Caco-2 (cell line): ENCODE measurements at regions not wholly inside any gene's neighbourhood (a gene's known extent, or its start where the extent isn't known, plus 50 kb on each side); places are given as distances from the start of the nearest gene placed in this dataset.

Experiments
- BruUV-seq: library from RNA; stranded (reverse); fragments of 400-500 nt; replicated peaks from 2 replicates; lab custom pipeline; 2021; lab: Mats Ljungman, UMichigan
- CTCF ChIA-PET: fragments of 300-600 bp; sonication (Branson Sonifier 250); formaldehyde crosslinking; loops from one replicate; lab custom pipeline; 2022; ENCODE audit warnings: antibody characterized with exemption; lab: Charles Lee
- POLR2A ChIA-PET: fragments of 300-600 bp; sonication (Branson Sonifier 250); formaldehyde crosslinking; loops from one replicate; lab custom pipeline; 2022; ENCODE audit warnings: antibody characterized with exemption; lab: Charles Lee
- DNase-seq, 2 experiments: peaks; one replicate each; pipeline versions ENCODE4 v3.0.0 to v3.0.0-alpha.2; 2020 to 2022
- H3K27me3 ChIP-seq: replicated peaks from 2 replicates; pipeline ENCODE4 v1.6.0; 2011; ENCODE audit warnings: low read length; ENCODE audit not compliant: control insufficient read depth, insufficient read depth
- H3K36me3 ChIP-seq: 2 replicates; pipeline ENCODE4 v1.5.1; 2011; ENCODE audit warnings: low read length; ENCODE audit not compliant: control insufficient read depth, insufficient read depth
- H3K4me1 ChIP-seq: fragments of 250-450 bp; sonication (Bioruptor Pico); 2 replicates; pipeline ENCODE4 v1.5.1; 2020; ENCODE audit warnings: mild to moderate bottlenecking
- H3K4me3 ChIP-seq: 2 replicates; pipeline ENCODE4 v1.5.1; 2011; ENCODE audit warnings: low read depth, mild to moderate bottlenecking, control low read depth, low read length
- H3K9me3 ChIP-seq: fragments of 250-450 bp; sonication (Bioruptor Pico); 2 replicates; pipeline ENCODE4 v1.5.1; 2020; ENCODE audit warnings: mild to moderate bottlenecking, moderate library complexity
- H3K27ac Mint-ChIP-seq: one replicate; pipeline ENCODE4 v1.8.0; 2022; ENCODE audit warnings: mixed read lengths; ENCODE audit not compliant: unreplicated experiment
- H3K27me3 Mint-ChIP-seq: one replicate; pipeline ENCODE4 v1.8.0; 2022; ENCODE audit warnings: mixed read lengths; ENCODE audit not compliant: insufficient read depth, unreplicated experiment
- H3K36me3 Mint-ChIP-seq: one replicate; pipeline ENCODE4 v1.8.0; 2022; ENCODE audit warnings: mild to moderate bottlenecking, mixed read lengths; ENCODE audit not compliant: insufficient read depth, unreplicated experiment
- H3K4me1 Mint-ChIP-seq: one replicate; pipeline ENCODE4 v1.8.0; 2022; ENCODE audit warnings: low read depth, mixed read lengths; ENCODE audit not compliant: unreplicated experiment
- H3K4me3 Mint-ChIP-seq: one replicate; pipeline ENCODE4 v1.8.0; 2022; ENCODE audit warnings: mild to moderate bottlenecking, moderate library complexity, mixed read lengths; ENCODE audit not compliant: unreplicated experiment
- H3K9me3 Mint-ChIP-seq: one replicate; pipeline ENCODE4 v1.8.0; 2022; ENCODE audit warnings: mixed read lengths; ENCODE audit not compliant: unreplicated experiment
- CTCF ChIP-seq, 2 experiments: fragments of 200-600 bp in 1 of 2; IDR thresholded peaks; 1 replicate in 1 of 2; 2 replicates in 1 of 2; pipeline versions ENCODE4 v1.5.1 to v1.8.0; 2011 to 2022; ENCODE audit warnings: antibody characterized with exemption in 1 of 2, control low read depth in 1 of 2, inconsistent platforms in 1 of 2, low read depth in 1 of 2, low read length in 1 of 2, mild to moderate bottlenecking in 1 of 2, moderate library complexity in 1 of 2; ENCODE audit not compliant: insufficient read depth in 1 of 2, severe bottlenecking in 1 of 2, unreplicated experiment in 1 of 2
- intact Hi-C: fragments of 100-400 bp; cut with micrococcal nuclease; formaldehyde crosslinking; loops from one replicate; pipeline ENCODE4 v1.10.0; 2022; ENCODE audit not compliant: unreplicated experiment

DNA sequence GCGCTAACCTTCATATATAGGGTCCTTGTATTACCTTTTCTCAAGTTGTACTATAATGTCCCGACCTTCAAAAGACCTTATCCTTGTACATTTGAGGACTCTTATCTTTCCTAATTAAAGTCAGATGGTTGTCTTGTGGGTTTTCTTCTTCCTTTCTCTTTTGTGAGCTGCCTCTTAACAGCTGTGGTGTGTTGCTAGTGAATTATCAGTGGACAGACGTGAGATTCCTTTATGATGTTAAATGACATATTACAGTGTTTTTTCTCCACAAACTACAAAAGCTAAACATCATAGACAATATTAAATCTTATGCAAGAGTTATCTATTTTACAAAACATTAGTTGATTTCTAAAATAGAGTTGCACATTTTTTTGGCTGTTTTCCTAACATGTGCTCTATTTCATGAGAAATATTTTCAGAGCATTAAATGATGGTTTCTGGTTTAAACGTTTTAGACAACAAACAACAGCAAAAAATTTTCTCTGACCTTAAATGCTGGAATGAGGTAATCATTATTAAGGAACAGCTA, 272.2 kb upstream of the NPVF start:
- intact Hi-C loops = no loop called here
- no TSS peak for BruUV-seq
- DNase-seq = no peak
- ChIA-PET CTCF (no interaction called here), POLR2A (no interaction called here)
- H3K27ac Mint-ChIP-seq = no peak overlapping the region
- H3K36me3 ChIP-seq = no peaks in the 10 kb centered on the region
- H3K9me3 ChIP-seq = no peaks in the 10 kb centered on the region
- no peaks in the 10 kb centered on the region for H3K9me3 Mint-ChIP-seq
- no peaks in the 10 kb centered on the region for H3K36me3 Mint-ChIP-seq
- no peak for TF ChIP-seq CTCF (IDR thresholded peaks at IDR 0.05; ENCODE audit: insufficient read depth in 1 of 2, low read depth in 1 of 2, low read length in 1 of 2, severe bottlenecking in 1 of 2, unreplicated experiment in 1 of 2)
- no peak overlapping the region for H3K4me3 ChIP-seq
- no peak overlapping the region for H3K4me3 Mint-ChIP-seq
- no peaks in the 10 kb centered on the region for H3K4me1 ChIP-seq
- no peaks in the 10 kb centered on the region; the same call in 1 of the 2 replicates for H3K27me3 ChIP-seq
- H3K4me1 Mint-ChIP-seq = no peaks in the 10 kb centered on the region
- peaks cover 4% of the 10 kb centered on the region for H3K27me3 Mint-ChIP-seq

- Histone ChIP-seq H3K36me3 (no peaks in the 10 kb centered on the region), H3K27me3 (no peaks in the 10 kb centered on the region; the same call in 1 of the 2 replicates), H3K9me3 (no peaks in the 10 kb centered on the region), H3K4me1 (no peaks in the 10 kb centered on the region), H3K4me3 (no peak overlapping the region)
- H3K27me3 Mint-ChIP-seq = peaks cover 8% of the 10 kb centered on the region
- H3K9me3 Mint-ChIP-seq = no peaks in the 10 kb centered on the region
- no peak overlapping the region for H3K4me3 Mint-ChIP-seq
- ChIA-PET POLR2A (no interaction called here), CTCF (no interaction called here)
- H3K36me3 Mint-ChIP-seq = no peaks in the 10 kb centered on the region
- no peak overlapping the region for H3K27ac Mint-ChIP-seq
- DNase-seq = no peak
- no peak for TF ChIP-seq CTCF (IDR thresholded peaks at IDR 0.05; ENCODE audit: insufficient read depth in 1 of 2, low read depth in 1 of 2, low read length in 1 of 2, severe bottlenecking in 1 of 2, unreplicated experiment in 1 of 2)
- intact Hi-C loops = no loop called here
- H3K4me1 Mint-ChIP-seq = no peaks in the 10 kb centered on the region
- BruUV-seq = no TSS peak
These were observed 275.0 kb upstream of the NPVF start for GRCh38 chr7:25503306-25503705.

DNA sequence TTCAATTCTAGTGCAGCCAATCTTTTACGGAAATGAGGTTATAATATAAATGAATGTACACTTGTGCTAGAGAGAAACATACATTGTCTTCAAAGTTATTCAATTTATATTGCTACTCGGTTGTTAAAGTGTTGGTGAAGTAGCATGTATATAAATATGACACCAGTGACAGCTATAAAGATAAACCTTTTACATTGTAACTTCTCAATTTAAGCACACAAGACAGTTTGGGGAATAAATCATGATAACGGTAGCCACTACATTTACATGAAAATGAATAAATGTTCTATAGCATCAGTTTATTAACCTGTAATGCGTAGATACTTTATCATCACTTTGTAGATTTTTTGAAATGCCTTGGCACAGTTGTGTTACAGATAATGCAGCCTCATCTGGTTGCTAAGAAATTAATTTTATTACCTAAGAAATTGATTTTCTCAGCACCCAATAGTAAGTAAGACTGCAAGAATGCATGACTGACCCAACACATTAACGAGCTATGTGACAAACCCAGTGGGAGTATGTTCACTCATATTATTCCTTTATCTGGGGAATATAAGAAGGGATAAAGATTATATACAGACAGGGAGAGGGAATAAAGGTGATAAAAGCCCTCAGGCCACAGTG, 283.9 kb upstream of the NPVF start:
- CTCF ChIA-PET = no interaction called here
- no peaks in the 10 kb centered on the region for H3K9me3 Mint-ChIP-seq
- BruUV-seq = no TSS peak

More for the DNA sequence above, 283.9 kb upstream of the NPVF start:
- peaks cover 13% of the 10 kb centered on the region for H3K27me3 Mint-ChIP-seq
- no peak overlapping the region for H3K27ac Mint-ChIP-seq
- DNase-seq = no peak
- POLR2A ChIA-PET = no interaction called here
- Histone ChIP-seq H3K4me1 (no peaks in the 10 kb centered on the region), H3K36me3 (no peaks in the 10 kb centered on the region), H3K4me3 (no peak overlapping the region), H3K9me3 (no peaks in the 10 kb centered on the region), H3K27me3 (no peaks in the 10 kb centered on the region)
- intact Hi-C loops = no loop called here
- no peak for TF ChIP-seq CTCF (IDR thresholded peaks at IDR 0.05; ENCODE audit: insufficient read depth in 1 of 2, low read depth in 1 of 2, low read length in 1 of 2, severe bottlenecking in 1 of 2, unreplicated experiment in 1 of 2)
- H3K36me3 Mint-ChIP-seq = no peaks in the 10 kb centered on the region
- H3K4me1 Mint-ChIP-seq = no peaks in the 10 kb centered on the region
- H3K4me3 Mint-ChIP-seq = no peak overlapping the region
